Endodermal cell (in vitro differentiated cells): ENCODE measurements at regions not wholly inside any gene's neighbourhood (a gene's known extent, or its start where the extent isn't known, plus 50 kb on each side); places are given as distances from the start of the nearest gene placed in this dataset.

Experiments used
- DNase-seq: peaks from one replicate; pipeline ENCODE4 v3.0.0-alpha.2; 2017
- H3K27ac ChIP-seq: 2 replicates; pipeline ENCODE4 v1.5.1; 2013; ENCODE audit warnings: mild to moderate bottlenecking, low read depth, low read length, moderate library complexity
- H3K27me3 ChIP-seq: 2 replicates; pipeline ENCODE4 v1.6.1; 2013; ENCODE audit warnings: mild to moderate bottlenecking, low read length, moderate library complexity; ENCODE audit not compliant: insufficient read depth, control insufficient read depth, poor library complexity, severe bottlenecking
- H3K36me3 ChIP-seq: 2 replicates; pipeline ENCODE4 v1.7.0; 2013; ENCODE audit warnings: mild to moderate bottlenecking, low read length, moderate library complexity; ENCODE audit not compliant: control insufficient read depth, insufficient read depth
- H3K4me1 ChIP-seq: one replicate; pipeline ENCODE4 v1.7.0; 2013; ENCODE audit warnings: low read length; ENCODE audit not compliant: control insufficient read depth, insufficient read depth
- H3K4me3 ChIP-seq: 2 replicates; pipeline ENCODE4 v1.5.1; 2013; ENCODE audit warnings: mild to moderate bottlenecking, low read length, moderate library complexity
- H3K9ac ChIP-seq: 2 replicates; pipeline ENCODE4 v1.6.1; 2013; ENCODE audit warnings: mild to moderate bottlenecking, low read length, moderate library complexity; ENCODE audit not compliant: poor library complexity, severe bottlenecking; ENCODE audit errors: extremely low read depth
- H3K9me3 ChIP-seq: 2 replicates; pipeline ENCODE4 v1.6.1; 2013; ENCODE audit warnings: mild to moderate bottlenecking, low read length, moderate library complexity; ENCODE audit not compliant: control insufficient read depth
- H3K27ac Mint-ChIP-seq: 2 replicates; pipeline ENCODE4 v1.8.0; 2020; ENCODE audit warnings: mixed read lengths
- H3K27me3 Mint-ChIP-seq: 2 replicates; pipeline ENCODE4 v1.8.0; 2021; ENCODE audit warnings: mild to moderate bottlenecking, mixed read lengths; ENCODE audit not compliant: insufficient read depth
- H3K36me3 Mint-ChIP-seq: 2 replicates; pipeline ENCODE4 v1.8.0; 2020; ENCODE audit warnings: low read depth, mixed read lengths
- H3K4me1 Mint-ChIP-seq: 2 replicates; pipeline ENCODE4 v1.8.0; 2020; ENCODE audit warnings: mixed read lengths
- H3K4me3 Mint-ChIP-seq: 2 replicates; pipeline ENCODE4 v1.8.0; 2020; ENCODE audit warnings: mild to moderate bottlenecking, moderate library complexity, mixed read lengths
- H3K9me3 Mint-ChIP-seq: 2 replicates; pipeline ENCODE4 v1.8.0; 2020; ENCODE audit warnings: mild to moderate bottlenecking, mixed read lengths
- CTCF ChIP-seq: fragments of 200-600 bp; sonication (generic); conservative IDR thresholded peaks from 2 replicates; pipeline ENCODE4 v1.5.0; 2021; ENCODE audit warnings: antibody characterized with exemption, mild to moderate bottlenecking
- WGBS, 2 experiments: methylation state at CpG; one replicate each; pipeline versions ENCODE4 v1.1.5 to v1.1.7; 2013; ENCODE audit warnings: missing lambda C conversion rate in 2 of 2, mixed read lengths in 1 of 2; ENCODE audit not compliant: insufficient coverage in 1 of 2, insufficient read length in 1 of 2; 5-methylcytosine and 5-hydroxymethylcytosine counted together

DNA sequence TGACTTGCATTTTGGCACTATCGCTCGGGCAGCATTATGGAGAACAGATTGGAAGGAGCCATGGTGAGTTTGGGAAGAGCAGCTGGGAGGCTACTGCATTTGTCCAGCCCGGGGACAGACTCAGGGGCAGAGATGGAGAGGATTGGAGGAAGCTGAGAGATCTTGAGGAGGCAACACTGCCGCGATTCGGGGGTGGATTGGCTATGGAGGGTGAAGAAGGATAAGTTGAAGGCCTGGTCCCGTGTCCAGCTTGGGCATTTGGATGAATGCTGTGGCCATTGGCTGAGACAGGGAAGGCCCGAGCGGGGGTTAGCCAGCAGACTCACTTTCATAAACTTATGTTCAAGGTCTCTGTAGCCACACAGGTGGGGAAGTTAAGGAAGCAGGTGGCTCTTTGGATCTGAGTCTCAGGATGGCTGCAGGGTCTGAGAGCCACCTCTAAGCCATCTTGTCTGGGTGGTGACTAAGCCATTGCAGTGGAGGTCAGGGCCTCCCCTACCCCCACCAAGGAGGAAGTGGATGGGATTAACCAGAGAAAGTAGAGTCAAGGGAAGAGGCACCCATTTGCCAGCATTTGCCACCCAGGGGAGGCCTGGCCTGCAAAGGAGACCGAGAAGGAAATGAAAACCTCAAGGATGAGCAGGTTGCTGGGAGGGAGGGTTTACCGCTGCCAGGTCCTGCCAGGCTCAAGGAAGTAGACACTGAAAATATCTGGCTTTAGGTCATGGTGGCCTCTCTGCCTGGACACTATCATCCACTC, 144.0 kb upstream of the TLE3 start:
- H3K27ac ChIP-seq, result no peak overlapping the region
- Mint-ChIP-seq H3K27me3 (peaks cover 23% of the 10 kb centered on the region), H3K4me1 (no peaks in the 10 kb centered on the region), H3K9me3 (no peaks in the 10 kb centered on the region), H3K27ac (no peak overlapping the region), H3K4me3 (no peak overlapping the region), H3K36me3 (no peaks in the 10 kb centered on the region)
- DNase-seq, result peak; percentile 30
- H3K9ac ChIP-seq, result no peak overlapping the region
- no peaks in the 10 kb centered on the region for H3K4me1 ChIP-seq
- H3K36me3 ChIP-seq, result no peaks in the 10 kb centered on the region
- H3K27me3 ChIP-seq, result peaks cover 27% of the 10 kb centered on the region
- no peak for TF ChIP-seq CTCF
- 95 to 97% methylated on average over 11 of the region's 11 CpGs for WGBS, 2 experiments
- no peak overlapping the region for H3K4me3 ChIP-seq
- no peaks in the 10 kb centered on the region for H3K9me3 ChIP-seq

GRCh38 chr15:70240820-70241430, 143.2 kb upstream of the TLE3 start:
- H3K27ac Mint-ChIP-seq, result no peak overlapping the region
- no peak for TF ChIP-seq CTCF
- Histone ChIP-seq H3K4me1 (no peaks in the 10 kb centered on the region), H3K36me3 (no peaks in the 10 kb centered on the region), H3K9ac (no peak overlapping the region), H3K27ac (no peak overlapping the region), H3K9me3 (no peaks in the 10 kb centered on the region), H3K27me3 (peaks cover 27% of the 10 kb centered on the region), H3K4me3 (no peak overlapping the region)
- no peak overlapping the region for H3K4me3 Mint-ChIP-seq
- H3K9me3 Mint-ChIP-seq, result no peaks in the 10 kb centered on the region
- peak; percentile 13 for DNase-seq
- no peaks in the 10 kb centered on the region for H3K36me3 Mint-ChIP-seq
- WGBS, 2 experiments, result 90 to 94% methylated on average over 8 to 12 of the region's 12 CpGs
- H3K4me1 Mint-ChIP-seq, result no peaks in the 10 kb centered on the region
- peaks cover 26% of the 10 kb centered on the region for H3K27me3 Mint-ChIP-seq

GRCh38 chr15:70240082-70240481, 142.4 kb upstream of the TLE3 start:
- no peak overlapping the region for H3K4me3 Mint-ChIP-seq

More at GRCh38 chr15:70240082-70240481, 142.4 kb upstream of the TLE3 start:
- H3K4me1 ChIP-seq, result no peaks in the 10 kb centered on the region
- Mint-ChIP-seq H3K27me3 (peaks cover 26% of the 10 kb centered on the region), H3K4me1 (no peaks in the 10 kb centered on the region), H3K27ac (no peak overlapping the region), H3K36me3 (no peaks in the 10 kb centered on the region), H3K9me3 (no peaks in the 10 kb centered on the region)
- peaks cover 27% of the 10 kb centered on the region for H3K27me3 ChIP-seq
- 92 to 100% methylated on average over 3 to 4 of the region's 4 CpGs for WGBS, 2 experiments
- H3K4me3 ChIP-seq, result no peak overlapping the region
- no peak overlapping the region for H3K9ac ChIP-seq
- no peak for TF ChIP-seq CTCF
- peak; percentile 5 for DNase-seq
- no peaks in the 10 kb centered on the region for H3K9me3 ChIP-seq
- H3K36me3 ChIP-seq, result no peaks in the 10 kb centered on the region
- H3K27ac ChIP-seq, result no peak overlapping the region
